Renal pelvis (tissue), 1 donor: ENCODE measurements at regions not wholly inside any gene's neighbourhood (a gene's known extent, or its start where the extent isn't known, plus 50 kb on each side); places are given as distances from the start of the nearest gene placed in this dataset.

Experiments used
- DNase-seq: peaks from one replicate; pipeline ENCODE4 v3.0.0-alpha.2; 2013

GRCh38 chr7:57364933-57365710 is 84.9 kb upstream of the ZNF716 start:
- no peak for DNase-seq

GRCh38 chr7:57367171-57367570 is 82.8 kb upstream of the ZNF716 start:
- DNase-seq = no peak

DNA sequence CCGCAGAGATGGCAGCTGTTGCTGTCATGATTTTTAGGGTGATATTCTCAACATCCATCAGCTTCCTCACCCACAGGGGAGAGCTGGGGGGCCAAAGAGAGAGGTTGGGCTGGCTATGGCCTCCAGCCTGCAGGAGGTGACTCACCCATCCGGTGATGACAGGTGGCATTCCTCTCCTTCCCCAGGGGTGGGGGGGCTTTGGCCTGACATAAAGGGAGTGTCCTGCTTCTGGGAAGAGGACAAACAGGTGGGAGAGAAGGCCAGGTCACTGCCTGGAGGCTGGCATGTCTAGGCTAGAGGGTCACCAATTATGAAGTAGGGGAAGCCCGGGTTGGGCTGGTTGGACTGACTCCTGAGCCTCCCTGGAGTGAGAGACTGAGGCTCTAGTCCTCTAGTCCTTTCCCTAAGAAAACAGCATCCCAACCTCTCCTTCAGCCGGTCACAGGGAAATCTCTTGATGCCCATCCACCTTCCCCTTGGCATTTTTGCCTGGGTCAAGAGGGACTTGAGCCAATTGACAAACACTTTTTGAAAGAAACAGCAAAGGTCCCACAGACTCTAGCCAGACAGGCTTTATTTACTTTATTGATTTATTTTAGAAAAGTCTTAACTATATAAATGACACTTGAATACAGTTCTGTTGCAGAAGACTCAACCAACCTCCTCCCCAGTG is 79.8 kb upstream of the ZNF716 start:
- no peak for DNase-seq

DNA sequence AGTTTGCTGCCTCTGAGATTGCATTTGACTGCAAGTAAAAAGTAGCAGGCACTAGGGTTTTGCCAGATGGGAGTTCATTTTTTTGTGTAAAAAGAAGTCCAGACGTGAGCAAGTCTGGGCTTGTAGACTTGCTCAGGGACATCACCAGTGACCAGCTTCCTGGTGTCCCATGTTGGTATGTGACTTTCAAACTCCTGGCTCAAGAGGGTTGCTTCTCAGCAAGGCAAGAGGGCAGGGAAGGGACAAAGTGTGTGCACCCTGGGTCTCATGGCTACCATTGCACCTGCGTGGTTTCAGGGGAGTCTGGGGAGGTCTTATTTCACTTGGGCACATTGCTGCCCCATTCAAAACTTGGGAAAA is 79.3 kb upstream of the ZNF716 start:
- no peak for DNase-seq

DNA sequence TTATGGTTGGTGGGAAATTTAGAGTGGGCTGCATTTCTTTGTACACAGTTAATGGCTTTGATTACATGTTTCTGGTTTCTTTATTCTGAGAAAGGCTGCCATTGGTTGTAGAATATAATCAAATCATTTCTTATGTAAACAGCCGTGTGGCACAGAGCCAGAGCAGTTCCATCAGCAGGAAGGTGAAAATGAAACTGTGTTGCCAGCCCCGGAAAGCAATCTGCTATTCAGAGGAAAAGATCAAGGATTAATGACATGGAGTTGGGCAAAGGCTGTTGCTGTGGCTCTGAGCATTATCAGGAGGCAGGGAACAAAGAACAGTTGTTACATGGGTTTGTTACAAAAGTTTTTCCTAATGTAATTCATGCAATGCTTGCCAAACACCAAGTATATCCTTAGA is 74.2 kb upstream of the ZNF716 start:
- no peak for DNase-seq

- DNase-seq = no peak
Measured at GRCh38 chr7:57381581-57381980, 68.4 kb upstream of the ZNF716 start.

DNA sequence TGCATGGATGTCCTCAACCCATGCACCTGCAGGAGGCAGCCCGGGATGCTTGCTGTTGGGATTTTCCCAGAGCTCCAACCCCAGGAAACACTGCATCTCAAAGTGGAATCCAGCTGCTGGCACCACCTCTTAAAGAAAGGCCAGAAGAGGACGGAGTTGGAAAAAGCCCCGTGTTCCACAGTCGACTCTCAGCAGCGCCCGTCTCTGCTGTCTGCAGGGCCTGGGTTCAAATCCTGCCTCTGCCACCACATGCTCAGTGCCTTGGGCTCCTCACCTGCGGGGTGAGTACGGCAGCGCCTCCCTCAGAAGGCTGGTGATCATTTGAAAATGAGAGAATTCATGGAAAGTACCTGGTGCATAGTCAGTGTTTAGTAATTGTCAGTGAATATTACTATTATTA is 65.6 kb upstream of the ZNF716 start:
- DNase-seq = no peak

DNA sequence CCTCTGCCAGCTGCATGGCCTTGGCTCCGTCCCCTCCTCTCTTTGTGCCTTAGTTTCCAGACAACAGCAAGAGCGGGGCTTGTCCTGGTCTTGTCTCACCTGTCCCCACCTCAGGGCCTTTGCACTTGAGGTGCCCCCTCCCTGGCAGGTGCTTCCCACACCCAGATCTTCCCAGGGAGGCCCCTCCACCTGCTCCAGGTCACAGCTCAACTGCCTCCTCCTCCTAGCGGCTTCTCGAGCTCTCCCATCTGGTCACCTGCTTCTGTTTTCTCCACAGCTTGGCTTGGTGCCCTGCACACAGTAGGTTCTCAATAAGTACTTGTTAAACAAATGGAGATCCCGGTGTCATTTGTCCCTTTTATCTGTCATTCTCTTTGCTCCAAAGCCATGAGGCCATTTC is 64.3 kb upstream of the ZNF716 start:
- DNase-seq = no peak

DNA sequence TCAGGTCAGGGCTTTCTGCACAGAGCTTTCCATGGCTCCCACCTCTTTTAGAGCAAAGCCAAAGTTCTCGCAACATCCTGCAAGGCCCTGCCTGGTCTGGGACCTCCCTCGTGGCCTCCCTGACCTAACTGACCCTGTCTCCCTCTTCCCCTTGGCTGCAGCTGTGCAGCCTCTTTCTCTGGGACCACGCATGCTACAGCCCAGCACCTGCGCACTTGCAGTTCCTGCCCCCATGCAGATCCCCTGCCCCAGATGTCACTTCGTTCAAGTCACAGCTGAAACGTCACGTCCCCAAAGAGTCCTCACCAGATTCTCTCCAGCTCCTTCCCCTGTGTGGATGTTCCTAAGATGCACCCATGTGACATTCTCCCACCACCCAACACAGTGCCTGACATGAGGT is 61.2 kb upstream of the ZNF716 start:
- no peak for DNase-seq

GRCh38 chr7:57398548-57398947 is 51.4 kb upstream of the ZNF716 start:
- no peak for DNase-seq

DNA sequence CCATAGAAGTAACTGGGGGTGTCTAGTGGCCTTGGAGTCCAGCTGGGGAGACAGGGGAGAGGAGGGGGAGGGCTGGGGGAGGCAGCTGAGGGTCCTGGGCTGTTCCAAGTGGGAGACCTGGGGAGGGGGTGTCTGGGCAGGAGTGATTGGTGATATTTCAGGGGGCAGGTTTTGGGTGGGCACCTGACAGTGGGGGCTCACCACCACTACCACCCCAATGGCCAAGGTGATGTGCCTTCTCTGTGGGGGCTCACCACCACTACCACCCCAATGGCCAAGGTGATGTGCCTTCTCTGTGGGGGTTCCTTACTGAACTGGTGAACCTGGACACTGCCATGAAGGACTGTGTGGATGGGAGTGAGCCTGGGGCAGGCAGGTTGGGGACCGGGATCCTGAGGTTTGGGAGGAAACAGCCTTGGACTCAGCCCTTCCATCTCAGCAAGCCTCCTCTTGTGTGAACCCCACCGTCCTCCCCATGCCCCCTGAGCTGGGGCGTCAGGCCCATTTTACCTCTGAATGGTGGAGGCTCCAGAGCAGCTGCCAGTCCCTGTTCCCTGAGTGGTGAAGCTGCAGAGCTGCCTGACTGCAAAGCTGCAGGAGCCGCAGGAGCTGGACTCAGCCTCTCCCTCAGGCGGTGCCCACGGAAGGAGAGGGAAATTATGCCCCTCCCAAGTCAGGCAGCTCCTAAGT is 50.6 kb upstream of the ZNF716 start:
- no peak for DNase-seq

- DNase-seq = no peak
Measured at GRCh38 chr7:57399972-57400371, 50.0 kb upstream of the ZNF716 start.
